Hepatocyte (in vitro differentiated cells): ENCODE measurements at regions not wholly inside any gene's neighbourhood (a gene's known extent, or its start where the extent isn't known, plus 50 kb on each side); places are given as distances from the start of the nearest gene placed in this dataset.

Experiments
- DNase-seq: peaks from one replicate; pipeline ENCODE4 v3.0.0-alpha.2; 2016; ENCODE audit warnings: low spot score
- H2AFZ ChIP-seq: fragments of 200-600 bp; sonication (generic); 2 replicates; pipeline ENCODE4 v1.6.0; 2016; ENCODE audit warnings: antibody characterized with exemption, mild to moderate bottlenecking
- H3K27ac ChIP-seq: fragments of 200-600 bp; sonication (generic); 2 replicates; pipeline ENCODE4 v1.5.1; 2016; ENCODE audit warnings: mild to moderate bottlenecking
- H3K27me3 ChIP-seq: fragments of 200-600 bp; sonication (generic); 2 replicates; pipeline ENCODE4 v1.6.1; 2016
- H3K36me3 ChIP-seq: fragments of 200-600 bp; sonication (generic); replicated peaks from 2 replicates; pipeline ENCODE4 v1.5.1; 2016; ENCODE audit warnings: low read depth; ENCODE audit not compliant: insufficient read depth
- H3K4me1 ChIP-seq: fragments of 200-600 bp; sonication (generic); 2 replicates; pipeline ENCODE4 v1.5.1; 2016; ENCODE audit warnings: mild to moderate bottlenecking, moderate library complexity; ENCODE audit not compliant: insufficient read depth
- H3K4me2 ChIP-seq: fragments of 200-600 bp; sonication (generic); 2 replicates; pipeline ENCODE4 v1.6.0; 2016
- H3K4me3 ChIP-seq: fragments of 200-600 bp; sonication (generic); 2 replicates; pipeline ENCODE4 v1.5.1; 2016; ENCODE audit warnings: mild to moderate bottlenecking
- H3K79me2 ChIP-seq: fragments of 200-600 bp; sonication (generic); 2 replicates; pipeline ENCODE4 v1.6.0; 2017; ENCODE audit warnings: mild to moderate bottlenecking
- H3K9me2 ChIP-seq: fragments of 200-600 bp; sonication (generic); replicated peaks from 2 replicates; pipeline ENCODE4 v1.6.0; 2017; ENCODE audit warnings: mild to moderate bottlenecking; ENCODE audit not compliant: insufficient read depth
- H3K9me3 ChIP-seq: fragments of 200-600 bp; sonication (generic); 2 replicates; pipeline ENCODE4 v1.5.1; 2016; ENCODE audit warnings: low read depth, mild to moderate bottlenecking
- H4K20me1 ChIP-seq: fragments of 200-600 bp; sonication (generic); 2 replicates; pipeline ENCODE4 v1.6.0; 2016; ENCODE audit warnings: mild to moderate bottlenecking; ENCODE audit not compliant: insufficient read depth, poor library complexity, severe bottlenecking
- CTCF ChIP-seq: fragments of 200-600 bp; sonication (generic); IDR thresholded peaks from 2 replicates; pipeline ENCODE4 v1.5.1; 2016; ENCODE audit warnings: antibody characterized with exemption, mild to moderate bottlenecking; ENCODE audit not compliant: poor library complexity
- EZH2 ChIP-seq: fragments of 200-600 bp; sonication (generic); IDR thresholded peaks from 2 replicates; pipeline ENCODE4 v1.6.1; 2016; ENCODE audit warnings: antibody characterized with exemption, mild to moderate bottlenecking, borderline replicate concordance
- EZH2phosphoT487 ChIP-seq: fragments of 200-600 bp; sonication (generic); IDR thresholded peaks from one replicate; pipeline ENCODE4 v1.6.1; 2018; ENCODE audit warnings: antibody characterized with exemption, mild to moderate bottlenecking, low read depth, moderate library complexity; ENCODE audit not compliant: unreplicated experiment, severe bottlenecking
- WGBS: methylation state at CpG from one replicate; pipeline ENCODE4 v1.1.6; 2016; ENCODE audit warnings: low lambda C conversion rate; ENCODE audit errors: missing lambda C conversion rate; 5-methylcytosine and 5-hydroxymethylcytosine counted together

GRCh38 chr10:62650411-62650810 is 154.1 kb upstream of the ADO start:
- no peak overlapping the region for H3K27ac ChIP-seq
- DNase-seq: no peak
- H2AFZ ChIP-seq: no peak overlapping the region
- H3K9me3 ChIP-seq: no peaks in the 10 kb centered on the region
- H3K36me3 ChIP-seq: no peaks in the 10 kb centered on the region
- no peak overlapping the region for H3K4me3 ChIP-seq
- no peaks in the 10 kb centered on the region for H3K79me2 ChIP-seq
- 97% methylated on average over 2 of the region's 2 CpGs for WGBS
- H3K4me2 ChIP-seq: no peak overlapping the region
- H3K4me1 ChIP-seq: no peaks in the 10 kb centered on the region
- no peaks in the 10 kb centered on the region for H3K9me2 ChIP-seq
- TF ChIP-seq EZH2 (no peak), EZH2phosphoT487 (no peak), CTCF (no peak)
- H3K27me3 ChIP-seq: no peaks in the 10 kb centered on the region
- no peaks in the 10 kb centered on the region for H4K20me1 ChIP-seq

- Histone ChIP-seq H2AFZ (no peak overlapping the region), H3K9me3 (no peaks in the 10 kb centered on the region), H3K9me2 (no peaks in the 10 kb centered on the region), H3K36me3 (no peaks in the 10 kb centered on the region), H3K4me3 (no peak overlapping the region), H3K79me2 (no peaks in the 10 kb centered on the region), H3K4me2 (no peak overlapping the region), H3K27ac (no peak overlapping the region), H3K4me1 (no peaks in the 10 kb centered on the region), H4K20me1 (no peaks in the 10 kb centered on the region), H3K27me3 (no peaks in the 10 kb centered on the region)
- TF ChIP-seq EZH2phosphoT487: no peak
- WGBS: 84% methylated on average over 2 of the region's 2 CpGs
- DNase-seq: no peak
These were observed 153.2 kb upstream of the ADO start for GRCh38 chr10:62651341-62651740.

GRCh38 chr10:62652114-62652513 is 152.4 kb upstream of the ADO start:
- H3K27me3 ChIP-seq: no peaks in the 10 kb centered on the region
- H4K20me1 ChIP-seq: no peaks in the 10 kb centered on the region
- no peak overlapping the region for H3K4me3 ChIP-seq
- no peaks in the 10 kb centered on the region for H3K9me3 ChIP-seq
- no peaks in the 10 kb centered on the region for H3K9me2 ChIP-seq
- no peaks in the 10 kb centered on the region for H3K79me2 ChIP-seq
- H3K4me2 ChIP-seq: no peak overlapping the region
- no peak for TF ChIP-seq CTCF
- no peak for TF ChIP-seq EZH2phosphoT487
- no peak for TF ChIP-seq EZH2
- DNase-seq: no peak
- no peaks in the 10 kb centered on the region for H3K36me3 ChIP-seq
- no peak overlapping the region for H2AFZ ChIP-seq
- 76% methylated on average over 2 of the region's 2 CpGs for WGBS
- H3K27ac ChIP-seq: no peak overlapping the region
- H3K4me1 ChIP-seq: no peaks in the 10 kb centered on the region

GRCh38 chr10:62652564-62652963 is 152.0 kb upstream of the ADO start:
- Histone ChIP-seq H3K27ac (no peak overlapping the region), H3K9me3 (no peaks in the 10 kb centered on the region), H3K9me2 (no peaks in the 10 kb centered on the region), H3K4me1 (no peaks in the 10 kb centered on the region), H3K27me3 (no peaks in the 10 kb centered on the region), H3K36me3 (no peaks in the 10 kb centered on the region), H3K4me2 (no peak overlapping the region), H2AFZ (no peak overlapping the region), H3K79me2 (no peaks in the 10 kb centered on the region), H3K4me3 (no peak overlapping the region), H4K20me1 (no peaks in the 10 kb centered on the region)
- no peak for DNase-seq
- TF ChIP-seq CTCF (no peak), EZH2phosphoT487 (no peak), EZH2 (no peak)
